ENCODE measurements at regions not wholly inside any gene's neighbourhood (a gene's known extent, or its start where the extent isn't known, plus 50 kb on each side); places are given as distances from the start of the nearest gene placed in this dataset.

- peaks cover 26% of the 10 kb centered on the region for H3K27me3 ChIP-seq (ENCODE audit: insufficient read depth, low read length)
- H4K20me1 ChIP-seq (ENCODE audit: insufficient read depth, low read length) = no peaks in the 10 kb centered on the region
- no peak overlapping the region for H3K27ac ChIP-seq (ENCODE audit: low read depth, low read length)
- no peaks in the 10 kb centered on the region for H3K36me3 ChIP-seq (ENCODE audit: insufficient read depth, low read length)
- peaks cover 5% of the 10 kb centered on the region for H3K9me3 ChIP-seq (ENCODE audit: low read depth, low read length)
- H3K4me3 ChIP-seq (ENCODE audit: insufficient read depth, low read length) = no peak overlapping the region
- no peak overlapping the region for H3K4me2 ChIP-seq (ENCODE audit: insufficient read depth, low read length)
- DNase-seq (ENCODE audit: insufficient read length, low spot score, missing footprints) = no peak
- H2AFZ ChIP-seq (ENCODE audit: low read length) = no peak overlapping the region
- no peak for TF ChIP-seq CTCF (IDR thresholded peaks at IDR 0.05; ENCODE audit: extremely low read depth, low read depth, low read length)
- no peaks in the 10 kb centered on the region for H3K79me2 ChIP-seq (ENCODE audit: insufficient read depth, low read length)
- H3K4me1 ChIP-seq (ENCODE audit: insufficient read depth, low read length) = no peaks in the 10 kb centered on the region
Observed at GRCh38 chr21:33162436-33162951, 67.2 kb upstream of the IFNAR2 start.

GRCh38 chr21:33168886-33169285, 60.9 kb upstream of the IFNAR2 start:
- Histone ChIP-seq H3K4me2 (ENCODE audit: insufficient read depth, low read length) (no peak overlapping the region), H4K20me1 (ENCODE audit: insufficient read depth, low read length) (no peaks in the 10 kb centered on the region), H3K4me1 (ENCODE audit: insufficient read depth, low read length) (no peaks in the 10 kb centered on the region), H3K9me3 (ENCODE audit: low read depth, low read length) (no peaks in the 10 kb centered on the region), H3K4me3 (ENCODE audit: insufficient read depth, low read length) (no peak overlapping the region), H2AFZ (ENCODE audit: low read length) (no peak overlapping the region), H3K27ac (ENCODE audit: low read depth, low read length) (no peak overlapping the region), H3K27me3 (ENCODE audit: insufficient read depth, low read length) (peaks cover 15% of the 10 kb centered on the region), H3K79me2 (ENCODE audit: insufficient read depth, low read length) (no peaks in the 10 kb centered on the region), H3K36me3 (ENCODE audit: insufficient read depth, low read length) (no peaks in the 10 kb centered on the region)
- TF ChIP-seq CTCF (IDR thresholded peaks at IDR 0.05; ENCODE audit: extremely low read depth, low read depth, low read length) = no peak
- no peak for DNase-seq (ENCODE audit: insufficient read length, low spot score, missing footprints)

GRCh38 chr21:33169359-33169758, 60.4 kb upstream of the IFNAR2 start:
- no peaks in the 10 kb centered on the region for H3K79me2 ChIP-seq (ENCODE audit: insufficient read depth, low read length)
- TF ChIP-seq CTCF (IDR thresholded peaks at IDR 0.05; ENCODE audit: extremely low read depth, low read depth, low read length) = no peak
- H3K9me3 ChIP-seq (ENCODE audit: low read depth, low read length) = no peaks in the 10 kb centered on the region
- no peak overlapping the region for H3K4me2 ChIP-seq (ENCODE audit: insufficient read depth, low read length)
- no peak overlapping the region for H3K4me3 ChIP-seq (ENCODE audit: insufficient read depth, low read length)
- DNase-seq (ENCODE audit: insufficient read length, low spot score, missing footprints) = no peak
- H3K4me1 ChIP-seq (ENCODE audit: insufficient read depth, low read length) = no peaks in the 10 kb centered on the region
- no peaks in the 10 kb centered on the region for H4K20me1 ChIP-seq (ENCODE audit: insufficient read depth, low read length)
- no peak overlapping the region for H3K27ac ChIP-seq (ENCODE audit: low read depth, low read length)
- H2AFZ ChIP-seq (ENCODE audit: low read length) = no peak overlapping the region
- H3K36me3 ChIP-seq (ENCODE audit: insufficient read depth, low read length) = no peaks in the 10 kb centered on the region
- H3K27me3 ChIP-seq (ENCODE audit: insufficient read depth, low read length) = peaks cover 10% of the 10 kb centered on the region

GRCh38 chr21:33171616-33172169, 58.0 kb upstream of the IFNAR2 start:
- Histone ChIP-seq H2AFZ (ENCODE audit: low read length) (no peak overlapping the region), H3K4me2 (ENCODE audit: insufficient read depth, low read length) (no peak overlapping the region), H3K27ac (ENCODE audit: low read depth, low read length) (no peak overlapping the region), H3K4me1 (ENCODE audit: insufficient read depth, low read length) (no peaks in the 10 kb centered on the region), H3K79me2 (ENCODE audit: insufficient read depth, low read length) (no peaks in the 10 kb centered on the region), H3K9me3 (ENCODE audit: low read depth, low read length) (no peaks in the 10 kb centered on the region), H3K4me3 (ENCODE audit: insufficient read depth, low read length) (no peak overlapping the region), H3K36me3 (ENCODE audit: insufficient read depth, low read length) (no peaks in the 10 kb centered on the region), H3K27me3 (ENCODE audit: insufficient read depth, low read length) (peaks cover 10% of the 10 kb centered on the region), H4K20me1 (ENCODE audit: insufficient read depth, low read length) (no peaks in the 10 kb centered on the region)
- DNase-seq (ENCODE audit: insufficient read length, low spot score, missing footprints) = no peak
- TF ChIP-seq CTCF (IDR thresholded peaks at IDR 0.05; ENCODE audit: extremely low read depth, low read depth, low read length) = no peak

Data from osteoblast (primary cell).